ENCODE measurements at regions not wholly inside any gene's neighbourhood (a gene's known extent, or its start where the extent isn't known, plus 50 kb on each side); places are given as distances from the start of the nearest gene placed in this dataset.
A peak's percentile ranks its signal among the peaks of the same experiment; 100 is the strongest.

DNA sequence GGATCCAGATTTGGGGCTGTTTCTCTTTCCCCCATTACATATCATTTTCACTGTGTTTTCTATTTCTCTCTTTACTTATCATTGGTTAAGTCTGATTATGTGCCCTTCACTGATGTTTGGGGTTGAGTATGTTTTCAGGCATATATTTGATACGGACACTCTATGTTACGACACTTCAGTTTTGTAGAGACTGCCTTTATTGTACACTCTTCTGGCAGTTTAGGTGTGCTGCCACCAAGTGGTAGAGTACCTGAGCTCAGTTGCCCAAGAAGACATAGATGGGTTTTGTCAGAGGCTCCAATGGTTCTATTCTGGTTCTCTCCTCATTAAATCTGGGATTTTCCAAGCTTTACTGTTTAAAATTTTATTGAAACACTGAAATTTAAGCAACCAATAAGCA, 255.0 kb upstream of the ROPN1 start:
- no peak overlapping the region for H3K23ac ChIP-seq (ENCODE audit: insufficient read length)
- H2BK20ac ChIP-seq (ENCODE audit: low read length), result no peak overlapping the region
- no peak overlapping the region for H2BK15ac ChIP-seq (ENCODE audit: low read length)
- no peak for FAIRE-seq
- no peak overlapping the region for H3K18ac ChIP-seq (ENCODE audit: extremely low read depth, low read length)
- H2AK5ac ChIP-seq (ENCODE audit: low read depth, low read length), result no peak overlapping the region
- no peak overlapping the region for H4K8ac ChIP-seq (ENCODE audit: extremely low read depth, insufficient read depth, low read length)
- no peaks in the 10 kb centered on the region for H3K79me1 ChIP-seq (ENCODE audit: low read depth, low read length)
- H2BK5ac ChIP-seq (ENCODE audit: low read depth, low read length), result no peak overlapping the region
- no peak overlapping the region for H2BK12ac ChIP-seq (ENCODE audit: low read depth, low read length)
- CTCF ChIA-PET (ENCODE audit: partially characterized antibody), result interaction anchor here (0.5 to 3.0 kb wide), 24 partner anchors 8 to 925 kb away, joined by 3 to 14 read pairs (median 3); no protein-coding TSS in a partner anchor
- 91% methylated on average over 2 of the region's 2 CpGs; no CpG with 5 or more reads in 1 of the 2 experiments for WGBS, 2 experiments (ENCODE audit: extremely low coverage in 1 of 2, insufficient coverage in 1 of 2, insufficient read length in 1 of 2, insufficient replicate concordance in 2 of 2, low coverage in 1 of 2, low lambda C conversion rate in 2 of 2, missing lambda C conversion rate in 1 of 2)
- H4K5ac ChIP-seq (ENCODE audit: insufficient read length, low read depth, low read length), result no peak overlapping the region
- no peak overlapping the region for H3K4ac ChIP-seq (replicated peaks; ENCODE audit: insufficient read length, low read depth, low read length)
- no peaks in the 10 kb centered on the region for H3K27me3 ChIP-seq (replicated peaks in 1 of 4; ENCODE audit: control insufficient read depth in 3 of 4, extremely low read depth in 1 of 4, insufficient read depth in 3 of 4, low read length in 3 of 4)
- H3K27ac ChIP-seq (ENCODE audit: low read depth, low read length), result no peak overlapping the region
- no peak overlapping the region for H3K14ac ChIP-seq (ENCODE audit: insufficient read length)
- no peak for DNase-seq (ENCODE audit: low read depth in 1 of 2, low spot score in 2 of 2)
- no peak overlapping the region for H2BK120ac ChIP-seq (replicated peaks; ENCODE audit: low read depth, low read length)
- TF ChIP-seq JUND (IDR thresholded peaks at IDR 0.05; ENCODE audit: low read length) (no peak), HDAC6 (IDR thresholded peaks at IDR 0.05; ENCODE audit: low read depth, low read length) (no peak), RAD21 (IDR thresholded peaks at IDR 0.05 in 1 of 2, conservative IDR thresholded peaks at IDR 0.05 in 1 of 2; ENCODE audit: low read depth in 2 of 2, low read length in 2 of 2) (peak; percentile 63 to 67), KDM5A (IDR thresholded peaks at IDR 0.05; ENCODE audit: low read length) (no peak), CEBPB (IDR thresholded peaks at IDR 0.05; ENCODE audit: low read depth, low read length) (peak; percentile 47; the same call in 1 of the 2 replicates), GABPA (IDR thresholded peaks at IDR 0.05; ENCODE audit: borderline replicate concordance, insufficient read depth, low read length) (no peak)
- TF ChIP-seq, protein P1, sequence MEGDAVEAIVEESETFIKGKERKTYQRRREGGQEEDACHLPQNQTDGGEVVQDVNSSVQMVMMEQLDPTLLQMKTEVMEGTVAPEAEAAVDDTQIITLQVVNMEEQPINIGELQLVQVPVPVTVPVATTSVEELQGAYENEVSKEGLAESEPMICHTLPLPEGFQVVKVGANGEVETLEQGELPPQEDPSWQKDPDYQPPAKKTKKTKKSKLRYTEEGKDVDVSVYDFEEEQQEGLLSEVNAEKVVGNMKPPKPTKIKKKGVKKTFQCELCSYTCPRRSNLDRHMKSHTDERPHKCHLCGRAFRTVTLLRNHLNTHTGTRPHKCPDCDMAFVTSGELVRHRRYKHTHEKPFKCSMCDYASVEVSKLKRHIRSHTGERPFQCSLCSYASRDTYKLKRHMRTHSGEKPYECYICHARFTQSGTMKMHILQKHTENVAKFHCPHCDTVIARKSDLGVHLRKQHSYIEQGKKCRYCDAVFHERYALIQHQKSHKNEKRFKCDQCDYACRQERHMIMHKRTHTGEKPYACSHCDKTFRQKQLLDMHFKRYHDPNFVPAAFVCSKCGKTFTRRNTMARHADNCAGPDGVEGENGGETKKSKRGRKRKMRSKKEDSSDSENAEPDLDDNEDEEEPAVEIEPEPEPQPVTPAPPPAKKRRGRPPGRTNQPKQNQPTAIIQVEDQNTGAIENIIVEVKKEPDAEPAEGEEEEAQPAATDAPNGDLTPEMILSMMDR (IDR thresholded peaks at IDR 0.05; ENCODE audit: control extremely low read depth in 1 of 3, insufficient read depth in 1 of 3, low read depth in 1 of 3, low read length in 3 of 3), result peak in 1 of 3 experiments; percentile 63; a peak in 1 of 4 replicates
- TF ChIP-seq, protein P2, sequence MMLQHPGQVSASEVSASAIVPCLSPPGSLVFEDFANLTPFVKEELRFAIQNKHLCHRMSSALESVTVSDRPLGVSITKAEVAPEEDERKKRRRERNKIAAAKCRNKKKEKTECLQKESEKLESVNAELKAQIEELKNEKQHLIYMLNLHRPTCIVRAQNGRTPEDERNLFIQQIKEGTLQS (IDR thresholded peaks at IDR 0.05; ENCODE audit: insufficient read depth, low read depth, low read length), result no peak
- no peak overlapping the region for H4K91ac ChIP-seq (replicated peaks; ENCODE audit: insufficient read length, low read length)
- no peak overlapping the region for H3K4me2 ChIP-seq (ENCODE audit: insufficient read depth in 1 of 2, low read depth in 2 of 2, low read length in 2 of 2)
- H3K9me3 ChIP-seq (ENCODE audit: insufficient read depth in 2 of 2, low read depth in 1 of 2, low read length in 1 of 2), result no peaks in the 10 kb centered on the region
- no peaks in the 10 kb centered on the region for H4K20me1 ChIP-seq (replicated peaks in 1 of 2; ENCODE audit: control insufficient read depth in 1 of 2, insufficient read depth in 2 of 2, low read length in 2 of 2)
- no peak overlapping the region for H3K4me3 ChIP-seq (ENCODE audit: extremely low read depth in 1 of 4, insufficient read depth in 2 of 4, low read depth in 3 of 4, low read length in 4 of 4)
- H2AFZ ChIP-seq (ENCODE audit: low read length), result no peak overlapping the region
- no peak overlapping the region for H3K56ac ChIP-seq (replicated peaks; ENCODE audit: insufficient read length, low read depth, low read length)
- no peaks in the 10 kb centered on the region for H3K36me3 ChIP-seq (ENCODE audit: control insufficient read depth in 2 of 4, insufficient read depth in 4 of 4, low read length in 3 of 4)
- peaks cover 0 to 3% (median 0%) of the 10 kb centered on the region in 4 experiments; a peak in 1 of 7 replicates for H3K4me1 ChIP-seq (replicated peaks in 1 of 4; ENCODE audit: control insufficient read depth in 3 of 4, insufficient read depth in 4 of 4, low read length in 3 of 4)
- H3K79me2 ChIP-seq (ENCODE audit: control insufficient read depth in 1 of 2, insufficient read depth in 2 of 2, low read length in 2 of 2), result no peaks in the 10 kb centered on the region
- no peak overlapping the region for H3K9ac ChIP-seq (replicated peaks in 1 of 4; ENCODE audit: extremely low read depth in 1 of 4, low read depth in 3 of 4, low read length in 3 of 4)
- POLR2A ChIA-PET (ENCODE audit: partially characterized antibody), result no interaction called here
- H3K23me2 ChIP-seq (ENCODE audit: low read depth, low read length), result no peaks in the 10 kb centered on the region
